PFSK-1 (cell line): ENCODE measurements at regions not wholly inside any gene's neighbourhood (a gene's known extent, or its start where the extent isn't known, plus 50 kb on each side); places are given as distances from the start of the nearest gene placed in this dataset.

Source experiments
- FOXP2 ChIP-seq: optimal IDR thresholded peaks from 2 replicates; pipeline ENCODE3; 2011; ENCODE audit warnings: borderline replicate concordance, control low read depth, inconsistent platforms; ENCODE audit not compliant: insufficient read depth; ENCODE audit errors: extremely low read length, extremely low read depth
- POLR2AphosphoS5 ChIP-seq: IDR thresholded peaks from 2 replicates; pipeline ENCODE4 v1.6.1; 2012; ENCODE audit warnings: low read depth, mild to moderate bottlenecking, control low read depth, low read length, moderate library complexity
- REST ChIP-seq, 2 experiments: IDR thresholded peaks; 2 replicates each; pipeline versions ENCODE4 v1.6.1 to v1.8.0; 2011 to 2012; ENCODE audit warnings: low read depth in 2 of 2, low read length in 2 of 2, control low read depth in 1 of 2, inconsistent platforms in 1 of 2, mild to moderate bottlenecking in 1 of 2, moderate library complexity in 1 of 2; ENCODE audit not compliant: insufficient read depth in 1 of 2
- SIN3A ChIP-seq: IDR thresholded peaks from 2 replicates; pipeline ENCODE4 v1.6.1; 2012; ENCODE audit warnings: mild to moderate bottlenecking, low read length, moderate library complexity, borderline replicate concordance; ENCODE audit not compliant: insufficient read depth
- TAF1 ChIP-seq: IDR thresholded peaks from 2 replicates; pipeline ENCODE4 v1.6.1; 2012; ENCODE audit warnings: low read length, control low read depth, borderline replicate concordance; ENCODE audit not compliant: insufficient read depth

- TF ChIP-seq SIN3A (no peak), TAF1 (no peak), POLR2AphosphoS5 (no peak), REST (IDR thresholded peaks at IDR 0.05; ENCODE audit: insufficient read depth in 1 of 2, low read depth in 2 of 2, low read length in 2 of 2) (no peak), FOXP2 (no peak)
These were observed 252.1 kb downstream of the CDCA7 start for GRCh38 chr2:173606619-173607248.

DNA sequence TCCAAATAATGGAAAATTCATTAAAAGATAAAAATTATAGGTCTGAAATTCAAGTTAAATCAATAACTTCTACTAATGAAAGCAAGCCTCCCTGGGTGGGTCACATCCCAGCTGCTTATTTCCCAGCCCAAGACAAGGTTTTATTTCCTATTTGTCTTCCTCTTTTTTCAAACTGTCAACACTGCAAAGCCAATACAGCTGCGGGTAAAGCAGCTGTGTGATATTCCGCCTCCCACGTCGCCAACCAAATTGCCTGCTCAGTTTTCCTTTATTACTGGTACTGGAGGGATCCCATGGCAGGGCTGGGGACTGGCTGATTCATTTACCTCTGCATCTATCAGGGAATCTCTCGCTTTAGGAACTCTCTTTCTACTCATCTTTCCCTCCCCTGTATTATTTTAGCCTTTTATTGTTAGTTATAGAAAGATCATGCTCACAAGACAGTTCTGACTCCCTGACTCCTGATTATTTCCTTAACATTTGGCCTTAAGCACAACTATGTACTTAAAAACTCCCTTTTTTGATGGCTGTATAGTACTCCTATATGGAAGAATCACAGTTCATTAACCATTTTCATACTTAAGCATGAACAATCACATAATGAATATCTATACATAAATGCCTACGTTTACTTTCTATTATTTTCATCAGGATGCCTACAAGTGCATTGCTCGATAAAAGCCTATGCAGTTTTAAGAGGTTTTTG lies 253.1 kb downstream of the CDCA7 start:
- TF ChIP-seq FOXP2 (no peak), POLR2AphosphoS5 (no peak), TAF1 (no peak), REST (IDR thresholded peaks at IDR 0.05; ENCODE audit: insufficient read depth in 1 of 2, low read depth in 2 of 2, low read length in 2 of 2) (no peak), SIN3A (no peak)

- TF ChIP-seq SIN3A (no peak), REST (IDR thresholded peaks at IDR 0.05; ENCODE audit: insufficient read depth in 1 of 2, low read depth in 2 of 2, low read length in 2 of 2) (no peak), FOXP2 (no peak)
These were observed 256.4 kb downstream of the CDCA7 start for GRCh38 chr2:173611121-173611520.

GRCh38 chr2:173612354-173612753 lies 257.7 kb downstream of the CDCA7 start:
- TF ChIP-seq SIN3A: no peak
- TF ChIP-seq REST (IDR thresholded peaks at IDR 0.05; ENCODE audit: insufficient read depth in 1 of 2, low read depth in 2 of 2, low read length in 2 of 2): no peak
- no peak for TF ChIP-seq POLR2AphosphoS5
- no peak for TF ChIP-seq FOXP2
- no peak for TF ChIP-seq TAF1
